Endothelial cell of umbilical vein (primary cell): ENCODE measurements at regions not wholly inside any gene's neighbourhood (a gene's known extent, or its start where the extent isn't known, plus 50 kb on each side); places are given as distances from the start of the nearest gene placed in this dataset.

Experiments used
- BruUV-seq: library from RNA; stranded (reverse); fragments of 400-500 nt; replicated peaks from 2 replicates; lab custom pipeline; 2021; lab: Mats Ljungman, UMichigan
- CTCF ChIA-PET: fragments of 300-600, 350-600 bp; sonication (Branson Sonifier 250); formaldehyde crosslinking; loops from one replicate; lab custom pipeline; 2021; ENCODE audit warnings: antibody characterized with exemption, inconsistent platforms; lab: Charles Lee
- POLR2A ChIA-PET: fragments of 300-600, 350-600 bp; sonication (Branson Sonifier 250); formaldehyde crosslinking; loops from one replicate; lab custom pipeline; 2021; ENCODE audit warnings: antibody characterized with exemption, inconsistent platforms; lab: Charles Lee
- DNase-seq: peaks from one replicate; pipeline ENCODE4 v3.0.0-alpha.2; 2011; ENCODE audit warnings: low read depth, low spot score
- FAIRE-seq: peaks from 2 replicates; lab custom pipeline; 2011; peaks lifted over from hg19 to GRCh38; lab: Jason Lieb, UNC
- H2AFZ ChIP-seq: 2 replicates; pipeline ENCODE4 v1.6.0; 2012; ENCODE audit warnings: low read depth, low read length, control low read depth, inconsistent platforms
- H3K27ac ChIP-seq: 2 replicates; pipeline ENCODE4 v1.5.1; 2011; ENCODE audit warnings: low read depth, mild to moderate bottlenecking, control low read depth, low read length, moderate library complexity; ENCODE audit not compliant: insufficient read depth
- H3K27me3 ChIP-seq, 2 experiments: 2 replicates each; pipeline versions ENCODE4 v1.6.0 to v1.6.1; 2011; ENCODE audit warnings: low read length in 2 of 2, mixed read lengths in 1 of 2; ENCODE audit not compliant: control insufficient read depth in 2 of 2, insufficient read depth in 2 of 2
- H3K36me3 ChIP-seq, 2 experiments: 2 replicates in 1 of 2; 3 replicates in 1 of 2; pipeline ENCODE4 v1.5.1; 2011; ENCODE audit warnings: low read length in 2 of 2, mild to moderate bottlenecking in 1 of 2, moderate library complexity in 1 of 2; ENCODE audit not compliant: control insufficient read depth in 2 of 2, insufficient read depth in 2 of 2; ENCODE audit errors: extremely low read depth in 1 of 2
- H3K4me1 ChIP-seq: 3 replicates; pipeline ENCODE4 v1.5.1; 2011; ENCODE audit warnings: mild to moderate bottlenecking, low read length; ENCODE audit not compliant: control insufficient read depth, insufficient read depth; ENCODE audit errors: extremely low read depth
- H3K4me2 ChIP-seq: 2 replicates; pipeline ENCODE4 v1.6.1; 2011; ENCODE audit warnings: low read length, control low read depth, mixed read lengths; ENCODE audit not compliant: insufficient read depth
- H3K4me3 ChIP-seq, 3 experiments: fragments of 200-600 bp in 1 of 3; sonication (generic), shearing (Covaris generic) in 1 of 3; replicated peaks in 1 of 3; 2 replicates each; pipeline ENCODE4 v1.5.1; 2011 to 2016; ENCODE audit warnings: control low read depth in 3 of 3, low read length in 3 of 3, mild to moderate bottlenecking in 2 of 3, inconsistent platforms in 1 of 3, low read depth in 1 of 3, moderate library complexity in 1 of 3; ENCODE audit not compliant: insufficient read depth in 1 of 3
- H3K79me2 ChIP-seq: 2 replicates; pipeline ENCODE4 v1.6.0; 2012; ENCODE audit warnings: low read length, inconsistent platforms; ENCODE audit not compliant: control insufficient read depth, insufficient read depth
- H3K9ac ChIP-seq: replicated peaks from 2 replicates; pipeline ENCODE3; 2011; ENCODE audit warnings: low read length, control low read depth; ENCODE audit not compliant: insufficient read depth; ENCODE audit errors: extremely low read depth
- H3K9me1 ChIP-seq: replicated peaks from 3 replicates; pipeline ENCODE4 v1.6.0; 2011; ENCODE audit warnings: mild to moderate bottlenecking, low read length; ENCODE audit not compliant: control insufficient read depth, insufficient read depth; ENCODE audit errors: extremely low read depth
- H3K9me3 ChIP-seq: replicated peaks from 2 replicates; pipeline ENCODE4 v1.5.1; 2012; ENCODE audit warnings: low read length, inconsistent platforms; ENCODE audit not compliant: control insufficient read depth, insufficient read depth
- H4K20me1 ChIP-seq: replicated peaks from 2 replicates; pipeline ENCODE3; 2011; ENCODE audit warnings: mild to moderate bottlenecking, low read length; ENCODE audit not compliant: control insufficient read depth, insufficient read depth; ENCODE audit errors: extremely low read depth
- CTCF ChIP-seq, 2 donors: IDR thresholded peaks; 1 replicate in 1 of 2; 2 replicates in 1 of 2; pipeline ENCODE4 v1.5.1; 2011; ENCODE audit warnings: low read length in 2 of 2, mild to moderate bottlenecking in 2 of 2, moderate library complexity in 2 of 2, control low read depth in 1 of 2, inconsistent platforms in 1 of 2, low read depth in 1 of 2; ENCODE audit not compliant: insufficient read depth in 1 of 2; ENCODE audit errors: extremely low read depth in 1 of 2
- EZH2 ChIP-seq: IDR thresholded peaks from 2 replicates; pipeline ENCODE4 v1.6.1; 2012; ENCODE audit warnings: borderline replicate concordance, low read depth, mild to moderate bottlenecking, moderate library complexity, low read length, inconsistent platforms; ENCODE audit not compliant: severe bottlenecking
- FOS ChIP-seq: IDR thresholded peaks from 2 replicates; pipeline ENCODE4 v1.6.1; 2011; ENCODE audit warnings: mild to moderate bottlenecking, low read length, moderate library complexity, borderline replicate concordance; ENCODE audit not compliant: insufficient read depth
- GATA2 ChIP-seq: IDR thresholded peaks from 2 replicates; pipeline ENCODE4 v1.7.0; 2011; ENCODE audit warnings: low read depth, mild to moderate bottlenecking, moderate library complexity, mixed read lengths, low read length; ENCODE audit not compliant: insufficient read length, insufficient read depth
- JUN ChIP-seq: IDR thresholded peaks from 2 replicates; pipeline ENCODE4 v1.6.1; 2011; ENCODE audit warnings: borderline replicate concordance, low read depth; ENCODE audit not compliant: insufficient read length, insufficient read depth
- MAX ChIP-seq: IDR thresholded peaks from 2 replicates; pipeline ENCODE4 v1.6.1; 2011; ENCODE audit not compliant: insufficient read depth, insufficient read length
- MYC ChIP-seq: IDR thresholded peaks from one replicate; pipeline ENCODE4 v1.6.1; 2011; ENCODE audit warnings: mild to moderate bottlenecking, low read depth, low read length
- POLR2A ChIP-seq: IDR thresholded peaks from 2 replicates; pipeline ENCODE4 v1.6.1; 2012; ENCODE audit warnings: low read depth, mild to moderate bottlenecking, control low read depth, low read length
- POLR2AphosphoS5 ChIP-seq: IDR thresholded peaks from 2 replicates; pipeline ENCODE4 v1.6.1; 2012; ENCODE audit warnings: low read depth, mild to moderate bottlenecking, control low read depth, low read length, moderate library complexity; ENCODE audit not compliant: insufficient read depth
- dilution Hi-C: fragments of 300-500 bp; cut with MboI; formaldehyde crosslinking; loops from one replicate; pipeline ENCODE4 v1.15.0; 2019; ENCODE audit warnings: low sequenced_read_pairs; ENCODE audit not compliant: extremely low pct_ligation_motif_present
- intact Hi-C: fragments of 100-400 bp; cut with micrococcal nuclease; formaldehyde crosslinking; loops from one replicate; pipeline ENCODE4 v1.10.0; 2022

GRCh38 chr5:52648726-52649125, 139.0 kb upstream of the ITGA1 start:
- DNase-seq, result no peak

More at GRCh38 chr5:52648726-52649125, 139.0 kb upstream of the ITGA1 start:
- Histone ChIP-seq H2AFZ (no peak overlapping the region), H3K27me3 (peaks cover 2% of the 10 kb centered on the region in 2 experiments), H3K9me1 (no peaks in the 10 kb centered on the region), H3K79me2 (no peaks in the 10 kb centered on the region), H3K9ac (no peak overlapping the region), H4K20me1 (no peaks in the 10 kb centered on the region), H3K4me2 (no peak overlapping the region), H3K4me1 (no peaks in the 10 kb centered on the region), H3K9me3 (no peaks in the 10 kb centered on the region), H3K36me3 (no peaks in the 10 kb centered on the region), H3K4me3 (no peak overlapping the region), H3K27ac (no peak overlapping the region)
- BruUV-seq, result no TSS peak
- intact Hi-C loops, result no loop called here
- dilution Hi-C loops, result no loop called here
- ChIA-PET POLR2A (no interaction called here), CTCF (no interaction called here)
- no peak for TF ChIP-seq POLR2A
- TF ChIP-seq MYC, result no peak
- no peak for TF ChIP-seq GATA2
- TF ChIP-seq EZH2, result no peak
- no peak for TF ChIP-seq CTCF (IDR thresholded peaks at IDR 0.05; ENCODE audit: extremely low read depth in 1 of 2, insufficient read depth in 1 of 2, low read depth in 1 of 2, low read length in 2 of 2)
- no peak for TF ChIP-seq MAX
- no peak for TF ChIP-seq FOS
- TF ChIP-seq JUN, result no peak
- no peak for TF ChIP-seq POLR2AphosphoS5
- no peak for FAIRE-seq
